Epithelial cell of proximal tubule (primary cell): ENCODE measurements at regions not wholly inside any gene's neighbourhood (a gene's known extent, or its start where the extent isn't known, plus 50 kb on each side); places are given as distances from the start of the nearest gene placed in this dataset.

Experiments
- DNase-seq: peaks from one replicate; pipeline ENCODE4 v3.0.0-alpha.2; 2011; ENCODE audit warnings: low read depth
- H3K4me3 ChIP-seq: 2 replicates; pipeline ENCODE4 v1.5.1; 2011; ENCODE audit warnings: low read depth, mild to moderate bottlenecking, low read length
- TF ChIP-seq, protein P1 (sequence below): conservative IDR thresholded peaks from 2 replicates; pipeline ENCODE4 v1.5.1; 2012; ENCODE audit warnings: low read depth, mild to moderate bottlenecking, low read length

DNA sequence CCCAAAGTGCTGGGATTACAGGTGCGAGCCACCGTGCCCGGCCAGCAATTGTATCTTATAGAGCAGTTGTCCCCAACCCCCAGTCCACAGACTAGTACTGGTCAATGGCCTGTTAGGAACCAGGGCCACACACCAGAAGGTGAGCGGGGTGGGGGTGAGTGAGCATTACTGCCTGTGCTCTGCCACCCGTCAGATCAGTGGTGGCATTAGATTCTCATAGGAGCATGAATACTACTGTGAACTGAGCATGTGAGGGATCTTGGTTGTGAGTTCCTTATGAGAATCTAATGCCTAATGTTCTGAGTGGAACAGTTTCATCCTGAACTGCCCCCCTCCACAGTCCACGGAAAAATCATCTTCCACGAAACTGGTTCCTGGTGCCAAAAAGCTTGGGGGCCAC is 328.0 kb upstream of the BOD1L1 start:
- H3K4me3 ChIP-seq, result no peak overlapping the region
- DNase-seq, result no peak
- TF ChIP-seq, protein P1, sequence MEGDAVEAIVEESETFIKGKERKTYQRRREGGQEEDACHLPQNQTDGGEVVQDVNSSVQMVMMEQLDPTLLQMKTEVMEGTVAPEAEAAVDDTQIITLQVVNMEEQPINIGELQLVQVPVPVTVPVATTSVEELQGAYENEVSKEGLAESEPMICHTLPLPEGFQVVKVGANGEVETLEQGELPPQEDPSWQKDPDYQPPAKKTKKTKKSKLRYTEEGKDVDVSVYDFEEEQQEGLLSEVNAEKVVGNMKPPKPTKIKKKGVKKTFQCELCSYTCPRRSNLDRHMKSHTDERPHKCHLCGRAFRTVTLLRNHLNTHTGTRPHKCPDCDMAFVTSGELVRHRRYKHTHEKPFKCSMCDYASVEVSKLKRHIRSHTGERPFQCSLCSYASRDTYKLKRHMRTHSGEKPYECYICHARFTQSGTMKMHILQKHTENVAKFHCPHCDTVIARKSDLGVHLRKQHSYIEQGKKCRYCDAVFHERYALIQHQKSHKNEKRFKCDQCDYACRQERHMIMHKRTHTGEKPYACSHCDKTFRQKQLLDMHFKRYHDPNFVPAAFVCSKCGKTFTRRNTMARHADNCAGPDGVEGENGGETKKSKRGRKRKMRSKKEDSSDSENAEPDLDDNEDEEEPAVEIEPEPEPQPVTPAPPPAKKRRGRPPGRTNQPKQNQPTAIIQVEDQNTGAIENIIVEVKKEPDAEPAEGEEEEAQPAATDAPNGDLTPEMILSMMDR, result no peak

DNA sequence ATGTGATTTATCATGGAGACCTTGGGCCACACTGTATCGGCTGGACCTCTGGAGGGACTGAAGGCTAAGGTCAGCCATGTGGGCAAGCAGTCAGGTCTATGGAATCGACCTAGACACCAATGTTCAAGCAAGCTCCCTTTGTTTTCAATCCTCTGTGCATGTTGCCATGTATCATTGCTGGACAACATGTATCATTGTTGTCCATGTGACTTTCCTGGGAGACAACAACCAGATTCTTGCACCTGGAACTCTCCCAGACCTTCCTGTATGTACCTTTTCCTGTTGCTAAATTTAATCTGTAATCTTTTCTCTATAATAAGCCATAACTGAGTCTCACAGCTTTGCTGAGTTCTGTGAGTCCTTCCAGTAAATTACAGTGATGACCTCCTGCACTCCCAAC is 329.4 kb upstream of the BOD1L1 start:
- H3K4me3 ChIP-seq, result no peak overlapping the region
- DNase-seq, result no peak

DNA sequence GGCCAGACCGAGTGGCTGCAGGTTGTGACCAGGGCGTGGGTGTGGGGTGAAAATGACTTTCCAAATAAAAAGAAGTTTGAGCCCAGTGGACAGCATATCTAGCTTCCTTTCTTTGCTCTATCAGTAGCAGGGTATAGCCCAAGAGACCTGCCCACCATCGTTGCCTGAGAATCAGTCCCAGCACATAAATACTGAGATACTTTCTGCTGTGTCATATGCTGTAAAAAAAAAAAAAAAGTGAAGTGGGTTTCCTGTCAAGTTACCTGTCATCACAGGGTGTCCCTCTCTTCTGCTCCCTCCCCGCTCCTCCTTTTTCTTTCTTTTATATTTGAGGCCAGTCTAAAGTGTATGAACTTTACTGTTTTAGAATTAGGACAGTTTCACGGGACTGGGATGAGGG is 330.3 kb upstream of the BOD1L1 start:
- no peak for DNase-seq
- H3K4me3 ChIP-seq, result no peak overlapping the region
- TF ChIP-seq, protein P1, result no peak

More for the DNA sequence above, 329.4 kb upstream of the BOD1L1 start:
- TF ChIP-seq, protein P1, result no peak

DNA sequence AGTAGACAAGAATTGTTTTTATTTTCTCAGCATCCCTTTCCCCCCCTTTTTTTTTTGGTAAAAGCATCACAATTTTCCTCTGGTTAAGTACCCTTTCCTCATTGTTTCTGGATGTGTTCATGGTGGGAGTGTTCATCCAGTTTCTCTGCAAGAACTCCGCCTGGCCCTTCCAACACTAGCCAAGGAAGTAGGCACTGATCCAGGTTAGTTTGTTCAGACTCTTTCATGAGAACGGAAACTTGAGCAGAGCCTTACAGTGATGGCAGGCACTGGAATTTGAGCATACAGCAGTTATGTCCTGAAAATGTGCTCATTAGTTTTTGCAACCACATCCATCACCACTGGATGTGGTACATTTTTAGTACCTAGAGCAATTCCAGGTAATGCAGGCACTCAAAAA is 336.1 kb upstream of the BOD1L1 start:
- no peak overlapping the region for H3K4me3 ChIP-seq
- DNase-seq, result no peak
- TF ChIP-seq, protein P1, result no peak

DNA sequence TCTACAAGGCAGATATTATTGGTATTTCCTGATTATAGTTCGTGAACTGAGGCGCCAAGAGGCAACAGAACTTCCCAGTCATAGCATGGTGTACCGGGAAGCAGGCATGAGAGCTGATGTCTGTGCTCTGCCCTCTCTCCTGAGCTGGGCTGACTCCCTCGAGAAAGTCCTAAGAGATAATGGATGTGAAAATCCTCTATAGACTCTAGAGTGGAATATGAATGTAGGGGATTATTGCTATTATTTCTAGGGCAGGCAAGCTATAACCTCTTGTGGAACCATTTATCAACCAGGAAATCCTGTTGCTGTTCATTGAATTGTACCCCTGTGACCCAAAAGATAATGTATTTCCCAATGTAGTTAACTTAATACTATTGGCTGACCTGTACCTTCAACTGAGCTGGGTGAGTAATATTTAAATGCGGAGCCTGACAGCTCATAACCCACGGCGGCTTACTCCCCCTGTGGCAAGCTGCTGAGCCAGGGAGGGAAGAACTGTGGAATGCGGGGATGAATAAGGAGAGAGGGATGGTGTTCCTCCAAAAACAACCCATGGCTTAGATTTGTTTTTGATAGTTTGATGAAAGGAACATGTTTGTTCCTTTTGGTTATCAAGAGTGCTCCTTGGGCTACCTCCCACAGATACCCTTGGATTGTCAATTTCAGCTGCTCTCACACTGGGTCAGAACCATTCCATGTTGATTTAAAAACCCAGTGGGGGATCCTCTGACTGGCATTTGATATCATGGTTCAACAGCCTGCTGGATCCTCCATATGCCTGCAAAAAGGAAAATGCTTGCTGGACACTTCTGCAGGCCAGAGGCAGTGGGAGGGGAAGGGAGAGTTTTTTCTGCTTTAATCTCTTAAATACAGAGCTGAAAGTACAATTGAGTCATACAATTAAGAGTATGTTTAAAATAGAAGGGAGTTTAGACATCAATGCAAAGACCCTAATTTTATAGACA is 339.0 kb upstream of the BOD1L1 start:
- TF ChIP-seq, protein P1, result peak; percentile 32
- H3K4me3 ChIP-seq, result no peak overlapping the region
- DNase-seq, result no peak

DNA sequence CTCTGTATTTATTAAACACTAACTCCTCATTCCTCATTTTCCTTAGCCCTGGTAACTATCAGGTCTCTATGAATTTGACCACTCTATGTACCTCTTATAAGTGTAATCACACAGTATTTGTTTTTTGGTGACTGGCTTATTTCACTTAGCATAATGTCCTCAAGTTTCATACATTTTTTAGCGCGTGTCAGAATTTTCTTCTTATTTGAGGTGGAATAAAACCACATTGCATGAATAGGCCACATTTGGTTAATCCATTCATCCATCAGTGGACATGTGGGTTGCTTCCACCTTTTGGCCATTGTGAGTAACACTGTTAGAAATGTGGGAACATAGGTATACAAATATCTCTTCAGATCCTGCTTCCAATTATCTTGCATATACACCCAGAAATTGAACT is 341.2 kb upstream of the BOD1L1 start:
- no peak for DNase-seq
- TF ChIP-seq, protein P1, result no peak
- H3K4me3 ChIP-seq, result no peak overlapping the region

DNA sequence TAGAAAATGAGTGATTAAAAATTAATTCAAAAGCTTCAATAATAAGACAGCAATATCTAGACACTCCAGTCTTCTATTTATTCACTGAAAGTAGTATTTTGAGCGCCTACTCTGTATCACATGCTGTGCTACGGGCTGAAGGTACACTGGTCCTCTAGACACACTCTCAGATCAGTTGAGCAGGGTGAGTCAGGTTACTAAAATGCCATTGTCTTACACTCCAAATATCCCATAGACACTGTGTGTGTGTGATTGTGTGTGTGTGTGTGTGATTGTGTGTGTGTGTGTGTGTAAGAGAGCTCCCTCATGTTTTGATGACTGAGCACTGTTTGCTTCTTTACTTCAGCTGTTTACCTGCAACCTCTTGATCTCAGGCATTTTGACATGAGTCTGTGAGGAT is 342.8 kb upstream of the BOD1L1 start:
- TF ChIP-seq, protein P1, result no peak
- H3K4me3 ChIP-seq, result no peak overlapping the region
- no peak for DNase-seq
